SK-N-SH (cell line): ENCODE measurements at regions not wholly inside any gene's neighbourhood (a gene's known extent, or its start where the extent isn't known, plus 50 kb on each side); places are given as distances from the start of the nearest gene placed in this dataset.

Experiments used
- CTCF ChIP-seq: fragments of 200-600 bp; sonication (generic); IDR thresholded peaks from 2 replicates; pipeline ENCODE4 v1.6.1; 2017; ENCODE audit warnings: antibody characterized with exemption, mild to moderate bottlenecking, moderate library complexity
- EP300 ChIP-seq, 2 experiments: IDR thresholded peaks; 2 replicates each; pipeline versions ENCODE4 v1.4.0 to v1.6.1; 2012; ENCODE audit warnings: borderline replicate concordance in 1 of 2, low read depth in 1 of 2, low read length in 1 of 2
- FOSL2 ChIP-seq: IDR thresholded peaks from 2 replicates; pipeline ENCODE4 v1.4.0; 2012; ENCODE audit warnings: low read depth, mild to moderate bottlenecking, moderate library complexity, borderline replicate concordance
- NFIC ChIP-seq: IDR thresholded peaks from 2 replicates; pipeline ENCODE4 v1.4.0; 2012; ENCODE audit warnings: borderline replicate concordance
- REST ChIP-seq: IDR thresholded peaks from 2 replicates; pipeline ENCODE4 v1.6.1; 2012; ENCODE audit warnings: mild to moderate bottlenecking, low read depth, low read length, moderate library complexity
- RFX5 ChIP-seq: IDR thresholded peaks from 2 replicates; pipeline ENCODE4 v1.6.1; 2012; ENCODE audit warnings: mild to moderate bottlenecking, improper control_type of control experiment, low read length
- RXRA ChIP-seq: IDR thresholded peaks from 2 replicates; pipeline ENCODE4 v1.4.0; 2012; ENCODE audit warnings: low read depth, mild to moderate bottlenecking, borderline replicate concordance
- YY1 ChIP-seq: IDR thresholded peaks from 2 replicates; pipeline ENCODE4 v1.4.0; 2012; ENCODE audit warnings: low read depth, mild to moderate bottlenecking
- ZBTB33 ChIP-seq: IDR thresholded peaks from 2 replicates; pipeline ENCODE4 v1.4.0; 2012; ENCODE audit warnings: low read depth, borderline replicate concordance
- TF ChIP-seq, protein P1 (sequence below): IDR thresholded peaks from 2 replicates; pipeline ENCODE4 v1.4.0; 2012; ENCODE audit warnings: low read depth

DNA sequence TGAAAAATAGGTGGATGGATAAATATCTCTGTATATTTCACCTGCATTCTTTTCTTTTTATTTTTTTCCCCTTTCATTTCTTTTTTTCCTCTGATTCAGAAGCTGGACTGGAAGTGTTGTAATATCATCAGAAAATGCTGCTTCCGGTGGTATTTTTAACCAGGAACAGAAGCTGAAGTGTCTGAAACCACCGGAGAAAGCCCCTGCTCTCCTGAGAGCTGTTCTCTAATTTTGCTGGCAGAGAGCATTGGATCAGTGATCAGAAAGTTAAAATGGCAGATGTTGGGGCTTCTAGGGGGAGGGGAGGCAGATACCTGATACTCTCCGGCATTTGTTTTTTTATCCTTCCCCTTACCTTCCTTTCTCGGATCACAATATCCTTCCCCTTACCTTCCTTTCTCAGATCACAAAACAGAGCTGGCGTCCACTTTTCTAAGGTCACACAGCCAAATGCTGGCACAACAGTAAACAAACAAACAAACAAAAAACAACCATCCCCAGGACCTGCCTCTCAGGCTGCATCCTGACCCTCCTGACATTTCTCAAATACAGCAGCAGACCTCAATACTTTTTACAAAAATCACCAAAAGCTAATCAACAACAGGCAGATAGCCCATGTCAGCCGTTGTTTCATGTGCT is 143.2 kb upstream of the ZNF217 start:
- TF ChIP-seq, protein P1, sequence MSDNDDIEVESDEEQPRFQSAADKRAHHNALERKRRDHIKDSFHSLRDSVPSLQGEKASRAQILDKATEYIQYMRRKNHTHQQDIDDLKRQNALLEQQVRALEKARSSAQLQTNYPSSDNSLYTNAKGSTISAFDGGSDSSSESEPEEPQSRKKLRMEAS: no peak
- no peak for TF ChIP-seq FOSL2
- TF ChIP-seq EP300 (IDR thresholded peaks at IDR 0.05; ENCODE audit: borderline replicate concordance in 1 of 2, low read depth in 1 of 2, low read length in 1 of 2): no peak
- no peak for TF ChIP-seq ZBTB33
- no peak for TF ChIP-seq YY1
- no peak for TF ChIP-seq CTCF
- no peak for TF ChIP-seq REST
- no peak for TF ChIP-seq RXRA
- TF ChIP-seq RFX5: no peak
- no peak for TF ChIP-seq NFIC
